Stomach (tissue), 4 donors: ENCODE measurements at regions not wholly inside any gene's neighbourhood (a gene's known extent, or its start where the extent isn't known, plus 50 kb on each side); places are given as distances from the start of the nearest gene placed in this dataset.

Source experiments
- CTCF ChIP-seq, 7 experiments: fragments of 450-650 bp in 4 of 7; fragments of 200-600 bp in 3 of 7; sonication (generic) in 3 of 7; IDR thresholded peaks; one replicate each; pipeline ENCODE4 v1.5.1; 2016 to 2019; ENCODE audit warnings: antibody characterized with exemption in 7 of 7, control low read depth in 2 of 7, mild to moderate bottlenecking in 1 of 7
- POLR2A ChIP-seq, 4 donors: fragments of 450-650 bp; IDR thresholded peaks; one replicate each; pipeline ENCODE4 v1.6.1; 2016; ENCODE audit warnings: antibody characterized with exemption in 4 of 4, control low read depth in 2 of 4, mild to moderate bottlenecking in 1 of 4, moderate library complexity in 1 of 4
- POLR2AphosphoS5 ChIP-seq, 3 donors: sonication (generic); formaldehyde crosslinking; IDR thresholded peaks; one replicate each; pipeline ENCODE4 v1.6.1; 2016; ENCODE audit warnings: antibody characterized with exemption in 3 of 3

GRCh38 chr5:115348175-115348574 lies 51.7 kb upstream of the CCDC112 start:
- no peak for TF ChIP-seq CTCF (IDR thresholded peaks at IDR 0.05)
- TF ChIP-seq POLR2A (IDR thresholded peaks at IDR 0.05): no peak
- TF ChIP-seq POLR2AphosphoS5 (IDR thresholded peaks at IDR 0.05): no peak
